Activated CD8-positive, alpha-beta memory T cell treated with anti-CD3 and anti-CD28 coated beads for 36 hours (primary cell): ENCODE measurements at regions not wholly inside any gene's neighbourhood (a gene's known extent, or its start where the extent isn't known, plus 50 kb on each side); places are given as distances from the start of the nearest gene placed in this dataset.
"Not testable (repeated sequence)": the region's sequence is repeated elsewhere in the genome, so short reads cannot be mapped to it uniquely, and the experiment has no call there.

ENCODE experiments used
- CTCF ChIA-PET: fragments of 350-600 bp; sonication (Branson Sonifier 250); formaldehyde crosslinking; loops from one replicate; lab custom pipeline; 2021; ENCODE audit warnings: antibody characterized with exemption; lab: Charles Lee
- POLR2A ChIA-PET: fragments of 350-600 bp; sonication (Branson Sonifier 250); formaldehyde crosslinking; loops from one replicate; lab custom pipeline; 2021; ENCODE audit warnings: antibody characterized with exemption; lab: Charles Lee

DNA sequence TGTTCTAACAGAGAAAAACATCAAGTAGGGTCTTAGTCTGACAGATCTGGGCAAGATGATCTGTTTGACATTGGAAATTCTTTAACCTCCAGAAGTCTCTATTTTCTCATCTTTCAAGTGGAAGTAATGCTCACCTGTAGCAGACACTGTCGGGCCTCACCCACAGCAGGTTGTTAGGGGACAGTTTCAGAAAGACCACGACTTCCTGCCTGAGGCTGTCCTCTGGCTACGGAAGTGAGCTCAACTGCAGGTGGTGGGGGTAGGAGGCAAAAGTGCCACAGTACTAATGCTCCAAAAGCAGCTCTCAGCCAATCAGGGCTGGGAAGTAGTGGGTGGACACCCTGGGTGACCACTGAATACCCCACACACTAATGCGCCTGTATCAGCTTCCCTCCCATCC lies 111.4 kb upstream of the TOPAZ1 start:
- POLR2A ChIA-PET, result no interaction called here

DNA sequence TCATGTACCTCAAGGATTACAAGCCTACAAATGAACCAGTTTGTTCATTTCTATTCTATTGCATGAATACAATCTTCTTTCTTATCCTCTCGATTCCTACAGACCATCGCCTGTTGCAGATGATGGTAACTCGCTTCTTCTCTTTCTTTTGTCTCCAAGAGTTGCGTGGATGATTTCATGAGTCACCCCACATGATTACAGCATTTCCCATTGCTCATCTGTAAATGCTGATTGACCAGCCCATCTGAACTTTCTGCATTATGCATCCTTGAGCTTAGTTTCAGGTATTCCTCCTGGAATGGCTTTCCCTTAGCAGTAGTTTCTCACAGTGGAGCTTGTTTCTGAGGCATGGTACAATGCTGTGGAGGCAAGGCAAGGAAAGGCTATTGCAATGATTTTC lies 109.6 kb upstream of the TOPAZ1 start:
- ChIA-PET CTCF (no interaction called here), POLR2A (no interaction called here)

More for the DNA sequence above, 111.4 kb upstream of the TOPAZ1 start:
- CTCF ChIA-PET, result interaction anchor here (1.2 kb wide), 1 partner anchor 68 kb away, joined by 3 read pairs; no protein-coding TSS in a partner anchor

DNA sequence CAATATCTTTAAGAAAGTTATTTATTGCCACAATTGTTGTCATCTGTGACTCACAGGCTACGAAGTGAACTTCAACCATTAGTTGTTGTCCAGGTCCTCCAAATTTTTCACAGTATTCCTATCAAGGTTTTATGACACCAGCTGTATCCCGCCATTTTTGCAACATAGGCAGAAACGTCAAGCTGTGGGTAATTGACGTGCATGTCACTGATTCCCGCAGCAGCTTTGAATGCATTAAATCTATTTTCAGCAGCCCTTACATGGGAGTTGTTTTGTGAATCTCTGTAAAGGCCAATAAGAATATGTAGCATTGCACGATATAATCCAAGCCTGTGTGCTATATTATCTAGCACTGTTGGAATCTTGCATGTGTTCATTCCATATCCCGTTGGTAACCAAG lies 109.1 kb upstream of the TOPAZ1 start:
- ChIA-PET CTCF (no interaction called here), POLR2A (no interaction called here)

DNA sequence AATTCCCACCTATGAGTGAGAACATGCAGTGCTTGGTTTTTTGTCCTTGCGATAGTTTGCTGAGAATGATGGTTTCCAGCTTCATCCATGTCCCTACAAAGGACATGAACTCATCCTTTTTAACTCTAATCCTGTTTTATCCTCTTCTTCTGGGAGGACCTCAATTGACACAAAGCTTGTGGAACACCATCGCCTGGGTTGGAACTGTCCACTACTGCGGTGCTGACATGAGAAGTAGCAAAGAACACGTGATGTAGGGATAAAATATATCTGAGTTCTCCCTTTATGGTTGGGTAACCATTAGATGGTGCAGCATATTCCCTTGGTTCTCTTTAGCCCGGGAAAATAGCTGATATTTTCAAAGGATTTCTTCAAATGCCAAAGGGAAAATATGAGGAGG lies 105.3 kb upstream of the TOPAZ1 start:
- CTCF ChIA-PET, result no interaction called here
- POLR2A ChIA-PET, result no interaction called here

DNA sequence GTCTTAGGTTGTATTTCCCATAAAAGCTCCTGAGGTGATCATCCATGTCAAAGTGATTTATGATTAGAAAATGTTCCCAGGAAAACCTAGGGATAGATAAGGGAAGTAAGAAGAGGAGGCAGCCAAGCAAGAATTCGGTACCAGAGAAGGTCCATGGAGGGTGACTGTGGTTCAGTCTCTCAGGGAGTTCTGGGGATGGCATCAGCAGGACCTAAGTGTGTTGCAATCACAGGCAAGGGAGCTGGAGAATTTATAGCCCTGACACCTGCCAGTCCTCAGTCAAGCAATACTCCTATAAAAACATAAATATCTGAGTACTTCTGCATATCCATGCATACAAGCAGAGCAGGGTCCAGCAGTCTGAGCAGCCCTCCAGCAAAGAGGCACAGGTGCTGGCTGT lies 95.6 kb upstream of the TOPAZ1 start:
- CTCF ChIA-PET, result no interaction called here
- POLR2A ChIA-PET, result no interaction called here

DNA sequence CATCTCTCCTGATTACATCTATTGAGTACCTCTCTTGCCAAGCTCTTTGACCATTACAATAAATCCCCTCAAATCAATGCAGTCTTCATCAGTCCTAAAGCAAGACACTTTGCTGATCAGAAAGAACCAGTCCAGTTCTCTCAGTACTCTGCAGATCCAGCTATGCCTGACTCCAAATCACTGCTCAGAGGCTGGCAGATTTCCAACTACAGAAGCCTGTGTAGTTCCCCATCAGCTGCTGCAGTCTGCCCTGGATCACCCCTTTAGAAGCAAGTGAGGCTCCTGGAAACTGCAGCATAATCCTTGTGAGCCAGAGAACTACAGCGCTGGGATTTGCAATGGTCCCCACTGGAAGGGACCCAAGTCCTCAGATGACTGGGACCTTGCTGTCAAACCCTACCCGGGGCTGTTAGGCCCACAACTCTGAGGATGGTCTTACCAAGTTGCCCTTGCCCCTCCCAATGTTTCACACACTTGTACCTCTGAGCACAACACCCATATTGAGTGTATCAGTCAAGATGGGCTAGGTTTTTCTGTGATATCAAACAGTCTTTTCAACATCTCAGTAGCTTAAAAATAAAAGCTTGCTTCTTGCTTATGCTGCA lies 81.9 kb upstream of the TOPAZ1 start:
- ChIA-PET POLR2A (no interaction called here), CTCF (no interaction called here)

DNA sequence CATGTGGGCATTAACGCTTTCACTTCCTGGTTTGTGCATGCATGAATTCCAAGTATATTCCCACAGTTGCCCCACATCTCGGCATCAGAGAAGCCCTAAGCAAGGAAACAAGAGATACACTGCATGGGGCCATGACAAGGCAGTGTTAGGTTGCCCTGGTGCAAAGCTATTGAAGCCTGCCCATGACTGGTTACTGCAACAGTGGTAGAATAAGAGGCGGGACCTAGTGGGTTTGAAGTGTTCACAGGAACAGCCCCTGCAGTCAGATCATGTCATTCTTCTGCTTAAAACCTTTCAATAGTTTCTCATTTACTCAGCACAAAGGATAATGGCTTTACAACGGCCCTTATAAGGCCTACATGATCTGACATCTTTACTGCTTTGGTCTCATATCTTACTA lies 80.9 kb upstream of the TOPAZ1 start:
- POLR2A ChIA-PET, result no interaction called here
- CTCF ChIA-PET, result no interaction called here

DNA sequence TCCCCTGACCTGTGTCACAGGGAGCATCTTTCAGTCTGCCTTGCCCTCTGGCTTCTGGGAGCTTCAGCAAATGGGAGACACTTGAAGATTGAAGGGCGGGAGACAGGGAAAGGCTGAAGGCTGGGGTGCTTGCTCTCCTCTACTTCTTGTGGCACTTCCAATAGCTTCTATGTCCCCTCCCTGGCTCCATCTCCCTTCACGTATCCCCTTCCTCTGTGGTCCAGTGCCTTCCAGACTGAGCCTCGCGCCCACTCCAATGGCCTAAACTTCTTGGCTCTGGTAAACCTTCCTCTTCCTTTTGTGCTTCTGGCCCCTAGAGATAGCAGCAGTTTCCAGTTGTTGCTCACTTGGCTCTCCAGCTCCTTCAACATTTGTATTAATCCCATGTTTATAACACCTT lies 69.8 kb upstream of the TOPAZ1 start:
- CTCF ChIA-PET, result no interaction called here
- POLR2A ChIA-PET, result no interaction called here

DNA sequence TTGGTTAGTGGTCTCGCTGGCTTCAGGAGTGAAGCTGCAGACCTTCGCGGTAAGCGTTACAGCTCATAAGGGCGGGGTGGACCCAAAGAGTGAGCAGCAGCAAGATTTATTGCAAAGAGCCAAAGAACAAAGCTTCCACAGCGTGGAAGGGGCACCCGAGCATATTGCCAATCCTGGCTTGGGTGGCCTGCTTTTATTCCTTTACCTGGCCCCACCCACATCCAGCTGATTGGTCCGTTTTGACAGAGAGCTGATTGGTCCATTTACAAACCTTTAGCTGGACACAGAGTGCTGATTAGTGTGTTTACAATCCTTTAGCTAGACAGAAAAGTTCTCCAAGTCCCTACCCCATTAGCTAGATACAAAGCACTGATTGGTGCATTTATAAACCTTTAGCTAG lies 69.0 kb upstream of the TOPAZ1 start:
- POLR2A ChIA-PET, CTCF ChIA-PET: not testable (repeated sequence)

DNA sequence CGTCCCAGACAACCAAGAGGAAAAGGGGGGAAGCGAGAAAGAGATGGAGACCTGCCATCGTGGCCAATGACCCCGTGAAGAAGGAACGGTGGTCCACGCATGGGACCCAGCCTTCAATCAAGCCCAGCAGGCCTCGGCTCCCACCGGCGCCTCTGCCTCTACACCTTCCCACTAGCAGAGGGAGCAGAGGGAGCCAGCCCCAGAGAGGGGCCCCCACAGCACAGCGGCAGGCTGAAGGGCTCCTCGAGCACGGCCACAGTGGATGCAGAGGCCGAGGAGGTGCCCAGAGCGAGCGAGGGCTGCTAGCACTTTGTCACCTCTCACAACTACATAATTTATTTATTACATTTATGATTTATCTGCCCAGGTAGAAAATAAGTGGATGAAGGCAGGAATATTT lies 68.4 kb upstream of the TOPAZ1 start:
- POLR2A ChIA-PET, result no interaction called here
- CTCF ChIA-PET, result no interaction called here

DNA sequence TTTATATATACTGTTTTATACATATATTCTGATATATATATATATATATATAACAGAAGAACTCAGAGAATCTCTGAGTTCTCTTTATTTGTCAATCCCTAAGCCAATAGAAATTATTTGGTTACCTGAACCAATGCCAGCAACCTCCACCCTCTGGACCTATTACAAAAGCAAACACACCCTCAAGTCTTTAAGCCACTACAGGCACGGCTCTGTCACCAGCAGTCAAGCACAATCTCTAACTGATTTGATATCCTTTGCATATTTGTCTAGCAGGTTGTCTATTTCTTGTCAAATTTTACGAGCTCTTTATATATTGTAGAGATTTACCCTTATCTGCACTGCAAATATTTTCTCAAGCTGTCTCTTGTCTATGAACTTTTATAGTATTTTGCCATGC lies 66.6 kb upstream of the TOPAZ1 start:
- CTCF ChIA-PET, result no interaction called here
- POLR2A ChIA-PET, result no interaction called here

DNA sequence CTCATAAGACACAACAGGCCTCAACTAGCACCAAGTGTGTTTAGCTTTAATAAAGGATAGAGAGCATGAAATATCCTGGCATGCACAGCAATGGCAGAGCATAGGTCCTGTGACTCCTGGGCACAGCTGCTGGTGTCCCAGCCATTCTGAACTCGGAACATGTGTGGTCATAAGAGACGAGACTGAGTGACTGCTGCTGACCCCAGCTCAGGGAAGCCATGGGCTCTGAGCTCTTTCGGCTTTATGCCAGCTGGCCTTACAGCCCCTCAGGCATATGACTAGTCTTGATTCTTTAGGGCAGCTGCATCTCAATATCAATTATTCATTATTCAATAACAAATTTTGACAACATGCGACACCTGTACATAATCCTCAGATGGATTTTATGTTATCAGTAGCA lies 62.4 kb upstream of the TOPAZ1 start:
- ChIA-PET CTCF (no interaction called here), POLR2A (no interaction called here)

DNA sequence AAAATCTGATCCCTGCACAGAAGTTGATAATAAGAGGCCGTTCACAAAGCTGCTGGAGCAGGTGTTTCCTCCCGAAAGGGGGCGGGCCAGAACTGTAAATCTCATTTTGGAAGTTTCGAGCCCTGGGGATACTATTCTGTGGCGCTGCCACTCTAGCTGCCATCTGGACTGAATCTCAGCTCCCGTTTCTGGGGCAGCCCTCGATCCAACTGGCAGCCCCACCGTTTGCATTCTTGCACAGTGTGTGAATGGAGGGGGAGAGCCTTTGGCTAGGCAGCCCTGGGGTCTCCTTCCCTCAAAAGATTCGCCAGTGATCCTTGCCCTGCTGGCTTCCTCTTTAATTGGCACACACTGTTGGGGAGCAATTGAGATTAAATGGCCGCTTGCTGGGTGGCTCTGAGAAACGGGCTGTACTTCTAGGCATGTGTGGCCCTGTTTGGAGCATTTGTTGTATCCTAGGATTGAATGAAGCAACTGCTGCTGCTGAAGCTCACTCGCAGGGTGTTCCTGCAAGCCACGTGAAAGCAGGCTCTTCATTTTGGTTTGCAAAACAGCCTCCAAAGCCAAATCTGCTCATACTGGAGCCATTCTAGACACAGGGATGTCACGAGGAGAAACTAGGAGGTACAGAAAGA lies 57.2 kb upstream of the TOPAZ1 start:
- CTCF ChIA-PET, result interaction anchor here (0.6 kb wide), 1 partner anchor 253 kb away, joined by 3 read pairs; no protein-coding TSS in a partner anchor
- POLR2A ChIA-PET, result no interaction called here

DNA sequence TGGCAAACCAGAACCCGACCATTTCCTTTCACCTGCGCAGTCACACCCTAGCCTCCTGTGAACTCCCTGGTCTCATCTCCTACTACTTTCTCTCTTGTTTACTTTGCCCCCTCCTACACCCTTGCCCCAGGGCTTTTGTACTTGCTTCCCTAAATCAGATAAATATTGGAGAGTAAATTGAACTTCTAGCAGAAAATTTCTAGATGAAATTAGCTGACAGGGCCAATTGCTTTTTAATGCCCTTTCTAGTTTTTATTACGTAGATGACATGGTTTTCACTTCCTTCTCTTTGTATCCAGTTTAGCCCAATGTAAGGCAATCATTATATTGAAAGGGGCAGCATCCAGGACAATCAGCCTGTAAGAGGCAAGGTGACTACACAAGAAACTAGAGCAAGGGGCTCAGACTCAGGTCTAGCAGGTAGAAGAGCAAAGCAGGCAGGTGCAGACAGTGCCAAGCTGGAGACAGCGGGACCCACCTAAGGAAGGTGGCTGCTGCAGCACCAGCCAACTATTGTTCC lies 56.2 kb upstream of the TOPAZ1 start:
- ChIA-PET POLR2A (interaction anchor here (0.6 kb wide), 1 partner anchor 255 kb away, joined by 3 read pairs; no protein-coding TSS in a partner anchor), CTCF (no interaction called here)

DNA sequence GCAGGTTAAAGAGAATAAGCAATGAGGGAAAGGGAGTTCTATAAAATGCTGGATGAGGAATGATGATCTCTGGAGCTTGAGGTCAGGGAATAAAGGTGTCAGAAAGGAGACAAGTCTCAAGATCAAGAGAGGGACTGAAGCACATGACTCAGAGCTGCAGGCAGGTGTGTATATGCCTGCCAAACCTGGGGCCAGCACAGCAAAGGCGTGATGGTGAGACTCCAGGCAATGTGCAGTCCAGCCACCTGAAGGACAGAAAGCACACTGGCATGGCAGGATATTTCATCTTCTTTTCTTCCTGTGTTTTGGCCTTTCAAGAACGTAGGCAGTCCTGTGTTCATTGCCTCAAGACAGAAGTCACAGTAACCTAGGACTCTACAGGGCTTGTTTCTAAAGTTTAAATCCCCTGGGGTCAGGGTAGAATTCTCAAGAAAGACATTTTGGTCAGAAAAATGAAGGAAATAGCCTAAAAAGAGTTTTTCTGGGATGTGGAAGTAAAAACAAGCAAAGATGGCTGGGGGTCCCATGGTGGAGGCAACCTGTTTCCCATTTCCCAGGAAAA lies 55.5 kb upstream of the TOPAZ1 start:
- ChIA-PET CTCF (no interaction called here), POLR2A (interaction anchor here (0.6 kb wide), 1 partner anchor 256 kb away, joined by 3 read pairs; no protein-coding TSS in a partner anchor)

DNA sequence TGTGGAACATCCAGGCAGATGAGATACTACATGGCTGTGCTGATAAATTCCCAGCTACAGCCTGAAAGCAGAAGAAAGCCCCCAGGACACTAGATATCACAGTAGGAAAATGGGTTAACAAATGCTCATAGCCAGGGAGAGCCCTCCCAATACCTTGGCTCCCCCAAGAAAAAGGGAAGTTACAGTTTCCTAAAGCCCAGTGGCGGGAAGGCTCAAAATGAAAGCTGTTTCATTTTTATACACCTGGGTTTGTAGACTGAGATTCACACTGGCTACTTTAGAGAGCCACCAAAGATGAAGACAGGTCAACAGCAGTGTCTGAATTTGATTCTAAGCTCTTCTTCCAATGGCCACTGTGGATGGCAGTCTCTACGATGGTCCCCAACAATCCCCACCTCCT lies 55.0 kb upstream of the TOPAZ1 start:
- POLR2A ChIA-PET, result no interaction called here
- CTCF ChIA-PET, result interaction anchor here (0.6 kb wide), 1 partner anchor 298 kb away, joined by 3 read pairs; no protein-coding TSS in a partner anchor
